A549 (cell line): ENCODE measurements at regions not wholly inside any gene's neighbourhood (a gene's known extent, or its start where the extent isn't known, plus 50 kb on each side); places are given as distances from the start of the nearest gene placed in this dataset.

Source experiments
- ATAC-seq, 2 experiments: fragments of 200-7000 bp in 1 of 2; fragments of >200 bp in 1 of 2; cut with Nextera tagmentation in 1 of 2; cut with Tn5 transposase in 1 of 2; 3 replicates each; pipeline versions ENCODE4 v1.8.0 to v1.9.1; 2018 to 2020; ENCODE audit warnings: mild to moderate bottlenecking in 1 of 2, moderate library complexity in 1 of 2
- CTCF ChIA-PET: fragments of 300-600 bp; sonication (Branson Sonifier 250); formaldehyde crosslinking; extraction: SDS; loops from one replicate; lab custom pipeline; 2021; ENCODE audit warnings: antibody characterized with exemption, inconsistent platforms; lab: Yijun Ruan, JAX
- POLR2A ChIA-PET: fragments of 350-600 bp; formaldehyde crosslinking; extraction: SDS; loops from one replicate; lab custom pipeline; 2021; ENCODE audit warnings: antibody characterized with exemption, inconsistent platforms; lab: Yijun Ruan, JAX
- DNase-seq, 2 experiments: peaks; one replicate each; pipeline versions ENCODE4 v3.0.0 to v3.0.0-alpha.2; 2011 to 2016; ENCODE audit warnings: low read depth in 1 of 2, low spot score in 1 of 2
- FAIRE-seq: peaks from 2 replicates; lab custom pipeline; 2011; peaks lifted over from hg19 to GRCh38; lab: Jason Lieb, UNC
- H3K27ac ChIP-seq, 2 experiments: fragments of >200 bp; sonication (Bioruptor Twin); formaldehyde crosslinking; 3 replicates each; pipeline ENCODE4 v1.5.1; 2016 to 2017
- H3K4me1 ChIP-seq: fragments of >200 bp; sonication (Bioruptor Twin); formaldehyde crosslinking; 3 replicates; pipeline ENCODE4 v1.6.1; 2016
- H3K4me2 ChIP-seq: fragments of >200 bp; sonication (Bioruptor Twin); formaldehyde crosslinking; 3 replicates; pipeline ENCODE4 v1.6.1; 2016
- H3K4me3 ChIP-seq: fragments of >200 bp; sonication (Bioruptor Twin); formaldehyde crosslinking; 3 replicates; pipeline ENCODE4 v1.5.1; 2016
- H3K9me3 ChIP-seq: fragments of >200 bp; sonication (Bioruptor Twin); formaldehyde crosslinking; 3 replicates; pipeline ENCODE4 v1.6.1; 2016
- BHLHE40 ChIP-seq: IDR thresholded peaks from 2 replicates; pipeline ENCODE4 v1.6.1; 2012; ENCODE audit warnings: low read depth, low read length, inconsistent platforms
- CTCF ChIP-seq: fragments of >200 bp; sonication (Bioruptor Twin); formaldehyde crosslinking; IDR thresholded peaks from 3 replicates; pipeline ENCODE4 v1.5.1; 2016
- EHF ChIP-seq: fragments of 250-450 bp; sonication (Bioruptor Pico); IDR thresholded peaks from 2 replicates; pipeline ENCODE4 v1.5.0; 2020; ENCODE audit warnings: mild to moderate bottlenecking
- FOSL2 ChIP-seq, 2 experiments: fragments of 450-650 bp in 1 of 2; fragments of >200 bp in 1 of 2; sonication (Bioruptor Twin) in 1 of 2; formaldehyde crosslinking; IDR thresholded peaks; 2 replicates each; pipeline versions ENCODE4 v1.5.0 to v1.6.1; 2016 to 2020; ENCODE audit warnings: mild to moderate bottlenecking in 1 of 2, moderate library complexity in 1 of 2
- HEYL ChIP-seq: fragments of 250-450 bp; sonication (Bioruptor Pico); IDR thresholded peaks from 2 replicates; pipeline ENCODE4 v1.8.0; 2021; ENCODE audit warnings: mild to moderate bottlenecking, moderate library complexity
- HOXB13 ChIP-seq: fragments of 250-450 bp; sonication (Bioruptor Pico); IDR thresholded peaks from 2 replicates; pipeline ENCODE4 v1.5.0; 2020; ENCODE audit warnings: low read depth, mild to moderate bottlenecking, moderate library complexity
- KDM1A ChIP-seq: fragments of 200-600 bp; sonication (generic); IDR thresholded peaks from 2 replicates; pipeline ENCODE4 v1.6.1; 2016; ENCODE audit warnings: low read depth, mild to moderate bottlenecking
- KDM5A ChIP-seq: fragments of 200-600 bp; sonication (generic); IDR thresholded peaks from 2 replicates; pipeline ENCODE4 v1.6.1; 2016; ENCODE audit warnings: antibody characterized with exemption, mild to moderate bottlenecking
- MAZ ChIP-seq: fragments of 150-350 bp; IDR thresholded peaks from 2 replicates; pipeline ENCODE4 v1.6.1; 2014; ENCODE audit warnings: antibody characterized with exemption, low read depth, low read length, borderline replicate concordance
- MYC ChIP-seq: IDR thresholded peaks from 2 replicates; pipeline ENCODE4 v1.6.1; 2012; ENCODE audit warnings: mild to moderate bottlenecking, inconsistent platforms, low read length, improper control_type of control experiment, borderline replicate concordance
- PBX3 ChIP-seq: IDR thresholded peaks from 2 replicates; pipeline ENCODE4 v1.6.1; 2012
- REST ChIP-seq: fragments of 200-600 bp; sonication (generic); IDR thresholded peaks from 2 replicates; pipeline ENCODE4 v1.6.1; 2016; ENCODE audit warnings: antibody characterized with exemption, mild to moderate bottlenecking, moderate library complexity
- RFX5 ChIP-seq: fragments of 450-650 bp; IDR thresholded peaks from 2 replicates; pipeline ENCODE4 v1.7.1; 2014; ENCODE audit warnings: antibody characterized with exemption, mild to moderate bottlenecking, moderate library complexity
- SREBF2 ChIP-seq: fragments of 450-650 bp; IDR thresholded peaks from 2 replicates; pipeline ENCODE4 v1.6.1; 2014; ENCODE audit warnings: mild to moderate bottlenecking, moderate library complexity
- USF2 ChIP-seq: fragments of 450-650 bp; IDR thresholded peaks from 2 replicates; pipeline ENCODE4 v1.6.1; 2014; ENCODE audit warnings: antibody characterized with exemption
- ZC3H11A ChIP-seq: fragments of 450-650 bp; IDR thresholded peaks from 2 replicates; pipeline ENCODE4 v1.6.1; 2014; ENCODE audit warnings: antibody characterized with exemption, mild to moderate bottlenecking
- WGBS: methylation state at CpG from one replicate; pipeline ENCODE4 v1.1.6; 2017; ENCODE audit errors: missing lambda C conversion rate; 5-methylcytosine and 5-hydroxymethylcytosine counted together
- TF ChIP-seq, protein P1 (sequence below): fragments of 250-450 bp; sonication (Bioruptor Pico); IDR thresholded peaks from 2 replicates; pipeline ENCODE4 v1.5.0; 2021; ENCODE audit warnings: mild to moderate bottlenecking, moderate library complexity, borderline replicate concordance
- TF ChIP-seq, protein P2 (sequence below): IDR thresholded peaks from 2 replicates; pipeline ENCODE4 v1.6.1; 2012

GRCh38 chr1:181359012-181359411 is 124.3 kb upstream of the CACNA1E start:
- 15% methylated on average over 2 of the region's 2 CpGs for WGBS

DNA sequence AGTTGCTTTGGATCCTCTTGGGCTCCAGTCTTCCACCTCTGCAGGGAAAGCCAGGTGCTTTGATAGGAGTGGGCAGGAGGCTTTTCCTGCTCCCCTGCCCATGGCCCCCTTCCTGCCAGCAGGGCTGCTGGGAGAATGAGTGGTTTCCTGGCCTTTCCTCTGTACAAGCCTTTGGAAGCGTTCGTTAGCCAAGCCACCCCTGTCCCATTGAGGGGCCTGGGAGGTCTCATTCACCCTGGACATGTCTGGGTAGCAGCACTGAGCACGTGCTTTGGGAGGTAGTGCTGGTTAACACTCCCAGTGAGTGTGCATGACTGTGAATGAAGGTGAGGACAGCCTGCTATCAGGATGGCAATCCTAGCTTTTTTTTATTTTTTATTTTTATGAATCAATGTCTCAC is 118.5 kb upstream of the CACNA1E start:
- WGBS: 54% methylated on average over 3 of the region's 3 CpGs
- H3K4me2 ChIP-seq: no peak overlapping the region
- no peaks in the 10 kb centered on the region for H3K4me1 ChIP-seq
- TF ChIP-seq MAZ (no peak), EHF (no peak), FOSL2 (IDR thresholded peaks at IDR 0.05) (no peak), FOSL2 (CRISPR knock-in tag; IDR thresholded peaks at IDR 0.05) (no peak), PBX3 (no peak), CTCF (no peak), KDM1A (no peak), REST (no peak), MYC (no peak), HOXB13 (CRISPR knock-in tag) (no peak), RFX5 (no peak), BHLHE40 (no peak)
- TF ChIP-seq, protein P1, sequence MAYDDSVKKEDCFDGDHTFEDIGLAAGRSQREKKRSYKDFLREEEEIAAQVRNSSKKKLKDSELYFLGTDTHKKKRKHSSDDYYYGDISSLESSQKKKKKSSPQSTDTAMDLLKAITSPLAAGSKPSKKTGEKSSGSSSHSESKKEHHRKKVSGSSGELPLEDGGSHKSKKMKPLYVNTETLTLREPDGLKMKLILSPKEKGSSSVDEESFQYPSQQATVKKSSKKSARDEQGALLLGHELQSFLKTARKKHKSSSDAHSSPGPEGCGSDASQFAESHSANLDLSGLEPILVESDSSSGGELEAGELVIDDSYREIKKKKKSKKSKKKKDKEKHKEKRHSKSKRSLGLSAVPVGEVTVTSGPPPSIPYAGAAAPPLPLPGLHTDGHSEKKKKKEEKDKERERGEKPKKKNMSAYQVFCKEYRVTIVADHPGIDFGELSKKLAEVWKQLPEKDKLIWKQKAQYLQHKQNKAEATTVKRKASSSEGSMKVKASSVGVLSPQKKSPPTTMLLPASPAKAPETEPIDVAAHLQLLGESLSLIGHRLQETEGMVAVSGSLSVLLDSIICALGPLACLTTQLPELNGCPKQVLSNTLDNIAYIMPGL (CRISPR knock-in tag): no peak
- DNase-seq (no peak), FAIRE-seq (no peak), ATAC-seq (no peak)
- ChIA-PET CTCF (interaction anchor here (0.9 kb wide), 1 partner anchor 13 kb away, joined by 3 read pairs; no protein-coding TSS in a partner anchor), POLR2A (no interaction called here)
- no peak overlapping the region for H3K4me3 ChIP-seq
- H3K27ac ChIP-seq: no peak overlapping the region
- no peaks in the 10 kb centered on the region for H3K9me3 ChIP-seq

More at GRCh38 chr1:181359012-181359411, 124.3 kb upstream of the CACNA1E start:
- no peak overlapping the region for H3K27ac ChIP-seq
- TF ChIP-seq, protein P2, sequence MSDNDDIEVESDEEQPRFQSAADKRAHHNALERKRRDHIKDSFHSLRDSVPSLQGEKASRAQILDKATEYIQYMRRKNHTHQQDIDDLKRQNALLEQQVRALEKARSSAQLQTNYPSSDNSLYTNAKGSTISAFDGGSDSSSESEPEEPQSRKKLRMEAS: no peak
- TF ChIP-seq HEYL (CRISPR knock-in tag) (no peak), SREBF2 (no peak), USF2 (no peak), ZC3H11A (no peak), KDM5A (no peak)
- TF ChIP-seq, protein P1 (CRISPR knock-in tag): no peak
- no peaks in the 10 kb centered on the region for H3K4me1 ChIP-seq
- FAIRE-seq (no peak), DNase-seq (no peak), ATAC-seq (no peak)
- ChIA-PET CTCF (interaction anchor here (1.7 kb wide), 1 partner anchor 169 kb away, joined by 9 read pairs; no protein-coding TSS in a partner anchor), POLR2A (no interaction called here)
- H3K4me3 ChIP-seq: no peak overlapping the region
- no peak overlapping the region for H3K4me2 ChIP-seq
- H3K9me3 ChIP-seq: no peaks in the 10 kb centered on the region
